SK-N-DZ (cell line): ENCODE measurements at regions not wholly inside any gene's neighbourhood (a gene's known extent, or its start where the extent isn't known, plus 50 kb on each side); places are given as distances from the start of the nearest gene placed in this dataset.

Experiments used
- DNase-seq: peaks from one replicate; pipeline ENCODE4 v3.0.0-alpha.2; 2015; ENCODE audit warnings: low spot score

- DNase-seq = no peak
Measured at GRCh38 chr22:20637750-20638506, 130.5 kb downstream of the MED15 start.

DNA sequence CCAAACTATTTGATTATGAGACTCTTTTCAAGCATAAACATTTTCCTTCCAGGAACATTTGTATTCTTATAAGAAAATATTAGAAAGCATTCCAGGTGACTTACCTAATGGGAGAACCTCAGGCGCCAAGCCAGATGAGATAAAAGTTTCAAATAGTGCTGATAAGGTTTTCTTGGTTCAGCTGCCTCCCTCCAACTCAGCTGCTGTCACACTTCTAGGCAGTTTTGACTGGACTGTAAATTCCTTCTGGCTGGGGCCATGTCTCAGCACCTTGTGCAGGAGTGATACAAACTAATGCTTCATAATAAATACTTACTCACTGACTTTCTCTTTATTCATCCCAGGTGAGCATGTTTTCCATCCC is 131.1 kb downstream of the MED15 start:
- DNase-seq = no peak

DNA sequence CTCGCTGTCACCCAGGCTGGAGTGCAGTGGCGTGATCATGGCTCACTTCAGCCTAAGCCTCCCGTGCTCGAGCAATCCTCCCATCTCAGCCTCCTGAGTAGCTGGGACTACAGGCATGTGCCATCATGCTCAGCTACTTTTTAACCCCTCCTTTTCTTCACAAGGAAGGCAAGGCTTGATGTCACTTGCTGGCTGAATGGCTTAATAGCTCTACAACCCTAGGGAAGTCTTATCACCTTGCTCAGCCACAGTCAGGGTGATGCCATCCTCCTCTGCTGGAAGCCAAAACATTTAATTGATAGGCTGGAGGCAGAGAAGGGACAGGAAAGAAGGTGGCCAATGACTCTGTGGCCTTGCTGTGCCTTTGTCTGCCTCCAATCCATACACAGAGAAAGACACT is 131.9 kb downstream of the MED15 start:
- DNase-seq = no peak

DNA sequence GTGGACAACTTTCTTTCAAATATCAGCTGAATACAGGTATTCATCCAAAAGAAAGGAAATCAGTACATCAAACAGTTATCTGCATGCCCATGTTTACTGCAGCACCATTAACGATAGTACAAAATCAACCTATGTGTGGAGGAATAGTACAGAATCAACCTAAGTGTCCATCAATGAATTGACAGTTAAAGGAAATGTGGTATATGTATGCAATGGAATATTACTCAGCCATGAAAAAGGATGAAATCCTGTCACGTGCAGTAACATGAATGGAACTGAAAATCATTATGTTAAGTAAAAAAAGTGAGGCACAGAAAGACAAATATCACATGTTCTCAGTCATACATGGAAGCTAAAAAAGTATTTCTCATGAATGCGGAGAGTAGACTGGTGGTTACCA is 132.3 kb downstream of the MED15 start:
- no peak for DNase-seq

- no peak for DNase-seq
Measured at GRCh38 chr22:20641198-20641892, 132.6 kb upstream of the SERPIND1 start.

GRCh38 chr22:20641919-20642579 is 131.9 kb upstream of the SERPIND1 start:
- no peak for DNase-seq

DNA sequence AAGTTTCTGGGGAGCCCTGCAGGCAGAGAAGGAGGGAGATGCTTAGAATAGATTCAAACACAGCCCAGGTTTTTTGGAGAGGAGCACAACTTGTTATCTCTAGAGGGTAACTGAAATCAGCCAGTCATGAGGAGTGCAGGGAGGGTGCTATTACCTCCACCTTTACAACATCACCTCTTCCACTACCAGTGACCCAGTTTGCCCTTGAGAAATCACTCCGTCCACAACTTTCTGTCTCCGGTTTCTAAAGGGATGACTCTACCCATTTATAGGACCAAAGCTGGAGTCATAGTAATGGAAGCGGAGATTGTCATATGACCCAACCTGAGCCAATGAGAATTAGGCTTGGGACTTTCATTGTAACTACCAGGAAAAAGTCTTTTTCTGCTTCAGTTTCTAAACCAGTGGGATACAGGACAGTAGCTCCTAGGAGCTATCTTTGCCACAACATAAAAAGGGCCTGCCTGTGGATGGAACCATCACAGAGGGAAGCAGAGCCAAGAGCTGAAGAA is 131.2 kb upstream of the SERPIND1 start:
- DNase-seq = no peak

DNA sequence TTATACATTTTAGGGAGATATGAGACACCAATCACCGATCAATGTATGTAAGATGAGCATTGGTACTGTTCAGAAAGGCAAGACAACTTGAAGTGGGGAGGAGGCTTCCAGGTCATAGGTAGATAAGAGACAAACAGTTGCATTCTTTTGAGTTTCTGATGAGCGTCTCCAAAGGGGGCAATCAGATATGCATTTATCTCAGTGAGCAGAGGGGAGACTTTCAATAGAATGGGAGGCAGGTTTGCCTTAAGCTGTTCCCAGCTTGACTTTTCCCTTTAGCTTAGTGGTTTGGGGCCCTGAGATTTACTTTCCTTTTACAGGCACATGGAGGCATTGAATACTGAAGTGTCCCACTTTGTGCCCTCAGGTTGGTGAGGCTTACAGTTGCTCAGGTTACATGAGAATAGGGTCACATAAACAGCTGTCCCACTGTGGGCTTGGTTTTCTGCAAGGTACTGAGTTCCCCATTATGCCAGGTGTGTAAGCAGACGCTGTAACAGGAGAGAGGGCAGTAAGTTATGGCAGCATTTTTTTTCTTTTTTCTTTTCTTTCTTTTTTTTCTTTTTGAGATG is 129.8 kb upstream of the SERPIND1 start:
- DNase-seq = no peak

- no peak for DNase-seq
Measured at GRCh38 chr22:20645954-20646353, 128.0 kb upstream of the SERPIND1 start.

DNA sequence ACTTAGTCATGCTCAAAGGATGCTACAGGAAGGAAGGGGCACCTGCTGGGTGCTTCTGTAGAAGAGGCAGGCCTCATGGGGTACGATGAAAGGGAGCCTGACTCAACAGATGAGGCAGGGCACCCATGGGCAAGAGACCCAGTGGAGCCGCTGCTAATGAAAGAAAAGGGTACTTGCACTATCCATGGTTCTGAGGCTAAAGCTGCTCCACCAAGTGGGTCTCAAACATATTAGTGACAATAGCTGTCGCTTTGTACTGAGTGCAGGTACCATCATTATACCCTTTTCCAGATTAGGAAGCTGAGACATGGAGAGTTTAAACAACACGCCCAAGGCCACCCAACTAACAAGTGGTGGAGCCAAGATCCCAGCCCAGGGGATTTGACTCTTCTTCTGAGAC is 127.5 kb upstream of the SERPIND1 start:
- DNase-seq = no peak

- DNase-seq = no peak
Measured at GRCh38 chr22:20646906-20647305, 127.0 kb upstream of the SERPIND1 start.

DNA sequence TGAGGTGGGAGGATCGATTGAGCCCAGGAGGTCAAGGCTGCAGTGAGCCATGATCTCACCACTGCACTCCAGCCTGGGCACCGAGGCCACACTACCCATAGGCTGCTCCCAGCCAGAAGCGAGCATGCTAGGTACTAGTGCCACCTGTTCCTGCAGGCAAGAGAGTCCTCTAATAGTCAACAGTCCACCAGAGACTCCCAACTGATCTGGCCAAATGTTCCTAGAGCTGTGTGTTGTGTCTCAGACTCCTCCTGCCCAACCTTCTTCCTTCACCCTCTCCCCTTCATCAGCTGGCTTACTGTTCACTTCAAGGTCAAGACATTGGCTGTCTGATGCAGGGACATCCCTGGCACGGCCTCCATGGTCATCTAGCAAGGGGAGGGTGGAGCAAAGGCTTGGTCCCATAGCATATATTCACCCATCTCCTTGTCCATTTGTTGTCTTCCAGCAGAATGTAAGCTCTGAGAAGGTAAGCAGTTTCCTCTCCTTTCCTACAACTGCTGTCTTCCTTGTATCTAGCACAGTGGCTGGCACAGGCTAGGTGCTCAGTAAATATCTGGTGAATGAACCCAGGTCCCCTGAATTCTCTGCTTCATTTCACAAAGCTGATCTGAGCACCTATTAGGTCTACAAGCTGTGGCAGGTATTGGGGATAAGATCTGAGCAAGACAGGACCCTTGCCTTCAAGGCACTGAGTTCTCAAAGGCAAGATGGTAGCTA is 126.2 kb upstream of the SERPIND1 start:
- DNase-seq = no peak

DNA sequence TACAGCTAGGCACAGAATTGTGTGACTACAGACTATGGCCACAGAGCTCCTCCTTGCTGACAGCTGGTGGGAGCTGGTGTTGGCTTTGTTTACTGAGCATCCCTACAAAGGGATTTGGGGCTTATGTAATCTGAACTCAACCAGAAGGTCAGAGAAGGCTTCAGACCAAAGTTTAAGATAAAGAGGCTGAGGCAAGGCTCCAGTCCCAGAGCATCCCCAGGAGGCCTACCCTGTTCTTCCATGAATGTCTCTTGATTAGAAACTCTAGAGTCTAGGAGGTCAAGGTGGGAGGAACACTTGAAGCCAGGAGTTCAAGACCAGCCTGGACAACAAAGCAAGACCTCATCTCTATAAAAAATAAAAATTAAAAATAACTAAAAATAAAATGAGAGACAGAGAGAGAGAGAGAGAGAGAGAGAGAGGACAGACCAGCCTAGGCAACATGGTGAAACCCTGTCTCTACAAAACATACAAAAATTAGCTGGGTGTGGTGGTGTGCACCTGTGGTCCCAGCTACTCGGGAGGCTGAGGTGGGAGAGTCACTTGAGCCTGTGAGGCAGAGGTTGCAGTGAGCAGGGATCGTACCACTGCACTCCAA is 125.5 kb upstream of the SERPIND1 start:
- no peak for DNase-seq

GRCh38 chr22:20650294-20651207 is 123.4 kb upstream of the SERPIND1 start:
- DNase-seq = no peak

DNA sequence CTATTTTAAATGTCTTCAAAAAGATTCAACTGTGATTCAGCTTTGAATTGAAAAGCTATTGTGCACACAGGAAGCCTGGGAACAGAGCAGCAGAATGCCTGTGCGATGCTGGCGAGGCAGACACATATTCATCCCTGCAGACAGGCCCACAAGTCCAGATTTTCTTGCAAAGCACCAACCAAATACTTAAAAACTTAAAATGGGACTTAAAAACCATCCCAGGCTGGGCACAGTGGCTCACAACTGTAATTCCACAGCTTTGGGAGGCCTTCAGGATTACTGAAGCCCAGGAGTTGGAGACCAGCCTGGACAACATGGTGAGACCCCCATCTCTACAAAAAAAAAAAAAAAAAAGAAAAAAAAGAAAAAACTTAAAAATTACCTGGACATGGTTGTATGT is 122.6 kb upstream of the SERPIND1 start:
- no peak for DNase-seq

DNA sequence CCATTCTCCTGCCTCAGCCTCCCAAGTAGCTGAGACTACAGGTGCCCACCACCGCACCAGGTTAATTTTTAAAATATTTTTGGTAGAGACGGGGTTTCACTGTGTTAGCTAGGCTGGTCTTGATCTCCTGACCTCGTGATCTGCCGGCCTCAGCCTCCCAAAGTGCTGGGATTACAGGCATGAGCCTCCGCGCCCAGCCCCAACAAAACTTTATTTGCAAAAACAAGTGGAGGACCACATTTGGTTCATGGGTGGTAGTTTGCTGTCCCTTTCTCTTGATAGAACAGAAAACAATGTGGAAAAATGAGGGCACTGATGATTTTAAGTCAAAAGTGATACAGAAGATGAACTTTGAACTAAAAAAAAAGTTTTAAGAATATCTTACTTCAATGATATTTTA is 121.8 kb upstream of the SERPIND1 start:
- DNase-seq = no peak

- no peak for DNase-seq
Measured at GRCh38 chr22:20652582-20652981, 121.3 kb upstream of the SERPIND1 start.

GRCh38 chr22:20653012-20653794 is 120.7 kb upstream of the SERPIND1 start:
- DNase-seq = no peak

DNA sequence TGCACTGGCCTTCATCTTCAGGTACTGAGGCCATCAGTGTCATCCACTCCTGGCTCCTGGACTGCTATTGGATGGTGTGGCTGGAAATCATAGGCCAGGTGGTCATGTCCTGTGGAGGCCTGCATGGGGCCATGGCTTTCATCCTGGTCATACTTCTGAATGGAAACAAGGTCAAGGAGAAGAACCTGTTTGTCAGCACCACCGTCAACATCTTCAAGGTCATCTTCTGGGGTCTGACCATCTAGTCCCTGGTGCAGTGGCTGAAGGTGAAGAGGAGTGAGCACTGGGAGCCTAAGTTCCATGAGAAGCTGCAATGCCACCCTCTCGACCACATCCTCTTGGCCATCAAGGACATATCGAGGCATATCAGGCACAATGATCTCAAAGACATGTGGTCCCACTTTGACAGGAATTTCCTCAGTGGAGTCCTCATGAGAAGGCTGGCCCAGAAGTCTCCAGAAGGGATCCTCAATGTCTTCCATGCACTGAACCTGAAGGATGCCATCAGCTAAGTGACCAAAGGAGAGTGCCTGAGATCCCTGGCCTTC is 120.0 kb upstream of the SERPIND1 start:
- no peak for DNase-seq
